H1 (cell line): ENCODE measurements at regions not wholly inside any gene's neighbourhood (a gene's known extent, or its start where the extent isn't known, plus 50 kb on each side); places are given as distances from the start of the nearest gene placed in this dataset.

Experiments used
- CHD2 ChIP-seq: IDR thresholded peaks from 2 replicates; pipeline ENCODE4 v1.6.1; 2012; ENCODE audit warnings: low read length, improper control_type of control experiment
- GTF2F1 ChIP-seq: IDR thresholded peaks from 2 replicates; pipeline ENCODE4 v1.6.1; 2012; ENCODE audit warnings: low read depth, low read length, improper control_type of control experiment, borderline replicate concordance
- POLR2AphosphoS5 ChIP-seq: IDR thresholded peaks from 2 replicates; pipeline ENCODE4 v1.6.1; 2011; ENCODE audit warnings: low read depth, low read length
- TF ChIP-seq, protein P1 (sequence below): fragments of 300-600 bp; sonication (generic); IDR thresholded peaks from 2 replicates; pipeline ENCODE4 v1.7.1; 2012; ENCODE audit warnings: low read length, moderate library complexity, mild to moderate bottlenecking, inconsistent platforms; ENCODE audit not compliant: insufficient replicate concordance

DNA sequence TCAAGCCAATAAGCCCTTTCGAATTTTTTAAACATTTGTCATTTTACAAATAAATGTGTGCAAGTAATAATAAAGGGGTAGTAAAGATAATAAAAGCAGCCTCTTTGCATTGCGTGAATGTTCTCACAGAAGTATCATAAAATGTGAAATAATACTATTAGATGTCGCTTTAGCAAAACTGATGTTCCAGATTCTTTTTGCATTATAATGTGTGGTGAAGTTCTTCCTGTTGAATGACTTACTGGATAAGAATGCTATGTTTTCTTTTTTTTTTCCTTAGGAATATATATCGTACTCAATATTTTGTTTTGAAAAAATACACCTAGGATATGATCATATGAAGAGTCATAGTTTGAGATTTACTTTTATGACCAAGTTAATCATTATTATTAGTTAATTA lies 85.2 kb upstream of the CDH12 start (continued):
- TF ChIP-seq, protein P1, sequence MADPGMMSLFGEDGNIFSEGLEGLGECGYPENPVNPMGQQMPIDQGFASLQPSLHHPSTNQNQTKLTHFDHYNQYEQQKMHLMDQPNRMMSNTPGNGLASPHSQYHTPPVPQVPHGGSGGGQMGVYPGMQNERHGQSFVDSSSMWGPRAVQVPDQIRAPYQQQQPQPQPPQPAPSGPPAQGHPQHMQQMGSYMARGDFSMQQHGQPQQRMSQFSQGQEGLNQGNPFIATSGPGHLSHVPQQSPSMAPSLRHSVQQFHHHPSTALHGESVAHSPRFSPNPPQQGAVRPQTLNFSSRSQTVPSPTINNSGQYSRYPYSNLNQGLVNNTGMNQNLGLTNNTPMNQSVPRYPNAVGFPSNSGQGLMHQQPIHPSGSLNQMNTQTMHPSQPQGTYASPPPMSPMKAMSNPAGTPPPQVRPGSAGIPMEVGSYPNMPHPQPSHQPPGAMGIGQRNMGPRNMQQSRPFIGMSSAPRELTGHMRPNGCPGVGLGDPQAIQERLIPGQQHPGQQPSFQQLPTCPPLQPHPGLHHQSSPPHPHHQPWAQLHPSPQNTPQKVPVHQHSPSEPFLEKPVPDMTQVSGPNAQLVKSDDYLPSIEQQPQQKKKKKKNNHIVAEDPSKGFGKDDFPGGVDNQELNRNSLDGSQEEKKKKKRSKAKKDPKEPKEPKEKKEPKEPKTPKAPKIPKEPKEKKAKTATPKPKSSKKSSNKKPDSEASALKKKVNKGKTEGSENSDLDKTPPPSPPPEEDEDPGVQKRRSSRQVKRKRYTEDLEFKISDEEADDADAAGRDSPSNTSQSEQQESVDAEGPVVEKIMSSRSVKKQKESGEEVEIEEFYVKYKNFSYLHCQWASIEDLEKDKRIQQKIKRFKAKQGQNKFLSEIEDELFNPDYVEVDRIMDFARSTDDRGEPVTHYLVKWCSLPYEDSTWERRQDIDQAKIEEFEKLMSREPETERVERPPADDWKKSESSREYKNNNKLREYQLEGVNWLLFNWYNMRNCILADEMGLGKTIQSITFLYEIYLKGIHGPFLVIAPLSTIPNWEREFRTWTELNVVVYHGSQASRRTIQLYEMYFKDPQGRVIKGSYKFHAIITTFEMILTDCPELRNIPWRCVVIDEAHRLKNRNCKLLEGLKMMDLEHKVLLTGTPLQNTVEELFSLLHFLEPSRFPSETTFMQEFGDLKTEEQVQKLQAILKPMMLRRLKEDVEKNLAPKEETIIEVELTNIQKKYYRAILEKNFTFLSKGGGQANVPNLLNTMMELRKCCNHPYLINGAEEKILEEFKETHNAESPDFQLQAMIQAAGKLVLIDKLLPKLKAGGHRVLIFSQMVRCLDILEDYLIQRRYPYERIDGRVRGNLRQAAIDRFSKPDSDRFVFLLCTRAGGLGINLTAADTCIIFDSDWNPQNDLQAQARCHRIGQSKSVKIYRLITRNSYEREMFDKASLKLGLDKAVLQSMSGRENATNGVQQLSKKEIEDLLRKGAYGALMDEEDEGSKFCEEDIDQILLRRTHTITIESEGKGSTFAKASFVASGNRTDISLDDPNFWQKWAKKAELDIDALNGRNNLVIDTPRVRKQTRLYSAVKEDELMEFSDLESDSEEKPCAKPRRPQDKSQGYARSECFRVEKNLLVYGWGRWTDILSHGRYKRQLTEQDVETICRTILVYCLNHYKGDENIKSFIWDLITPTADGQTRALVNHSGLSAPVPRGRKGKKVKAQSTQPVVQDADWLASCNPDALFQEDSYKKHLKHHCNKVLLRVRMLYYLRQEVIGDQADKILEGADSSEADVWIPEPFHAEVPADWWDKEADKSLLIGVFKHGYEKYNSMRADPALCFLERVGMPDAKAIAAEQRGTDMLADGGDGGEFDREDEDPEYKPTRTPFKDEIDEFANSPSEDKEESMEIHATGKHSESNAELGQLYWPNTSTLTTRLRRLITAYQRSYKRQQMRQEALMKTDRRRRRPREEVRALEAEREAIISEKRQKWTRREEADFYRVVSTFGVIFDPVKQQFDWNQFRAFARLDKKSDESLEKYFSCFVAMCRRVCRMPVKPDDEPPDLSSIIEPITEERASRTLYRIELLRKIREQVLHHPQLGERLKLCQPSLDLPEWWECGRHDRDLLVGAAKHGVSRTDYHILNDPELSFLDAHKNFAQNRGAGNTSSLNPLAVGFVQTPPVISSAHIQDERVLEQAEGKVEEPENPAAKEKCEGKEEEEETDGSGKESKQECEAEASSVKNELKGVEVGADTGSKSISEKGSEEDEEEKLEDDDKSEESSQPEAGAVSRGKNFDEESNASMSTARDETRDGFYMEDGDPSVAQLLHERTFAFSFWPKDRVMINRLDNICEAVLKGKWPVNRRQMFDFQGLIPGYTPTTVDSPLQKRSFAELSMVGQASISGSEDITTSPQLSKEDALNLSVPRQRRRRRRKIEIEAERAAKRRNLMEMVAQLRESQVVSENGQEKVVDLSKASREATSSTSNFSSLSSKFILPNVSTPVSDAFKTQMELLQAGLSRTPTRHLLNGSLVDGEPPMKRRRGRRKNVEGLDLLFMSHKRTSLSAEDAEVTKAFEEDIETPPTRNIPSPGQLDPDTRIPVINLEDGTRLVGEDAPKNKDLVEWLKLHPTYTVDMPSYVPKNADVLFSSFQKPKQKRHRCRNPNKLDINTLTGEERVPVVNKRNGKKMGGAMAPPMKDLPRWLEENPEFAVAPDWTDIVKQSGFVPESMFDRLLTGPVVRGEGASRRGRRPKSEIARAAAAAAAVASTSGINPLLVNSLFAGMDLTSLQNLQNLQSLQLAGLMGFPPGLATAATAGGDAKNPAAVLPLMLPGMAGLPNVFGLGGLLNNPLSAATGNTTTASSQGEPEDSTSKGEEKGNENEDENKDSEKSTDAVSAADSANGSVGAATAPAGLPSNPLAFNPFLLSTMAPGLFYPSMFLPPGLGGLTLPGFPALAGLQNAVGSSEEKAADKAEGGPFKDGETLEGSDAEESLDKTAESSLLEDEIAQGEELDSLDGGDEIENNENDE = no peak
- TF ChIP-seq POLR2AphosphoS5 (no peak), CHD2 (no peak), GTF2F1 (no peak)
